Tibial nerve (tissue), 4 donors: ENCODE measurements at regions not wholly inside any gene's neighbourhood (a gene's known extent, or its start where the extent isn't known, plus 50 kb on each side); places are given as distances from the start of the nearest gene placed in this dataset.

Experiments used
- DNase-seq, 2 donors: peaks; one replicate each; pipeline ENCODE4 v3.0.0-alpha.2; 2019; ENCODE audit warnings: low spot score in 2 of 2
- H3K27ac ChIP-seq, 4 donors: fragments of 200-600 bp; sonication (generic) in 3 of 4; one replicate each; pipeline ENCODE4 v1.5.1; 2017 to 2019; ENCODE audit warnings: mild to moderate bottlenecking in 1 of 4
- H3K27me3 ChIP-seq, 2 donors: fragments of 200-600 bp; sonication (generic) in 1 of 2; one replicate each; pipeline versions ENCODE4 v1.5.1 to v1.6.0; 2017 to 2019
- H3K36me3 ChIP-seq, 3 donors: fragments of 200-600 bp; sonication (generic); one replicate each; pipeline ENCODE4 v1.5.1; 2018 to 2019
- H3K4me1 ChIP-seq, 4 donors: fragments of 200-600 bp; sonication (generic) in 3 of 4; one replicate each; pipeline ENCODE4 v1.5.1; 2017 to 2019
- H3K4me3 ChIP-seq, 4 donors: fragments of 200-600 bp; sonication (generic) in 3 of 4; one replicate each; pipeline ENCODE4 v1.5.1; 2017 to 2019; ENCODE audit warnings: mild to moderate bottlenecking in 1 of 4, moderate library complexity in 1 of 4
- H3K9me3 ChIP-seq, 4 donors: fragments of 200-600 bp; sonication (generic) in 3 of 4; one replicate each; pipeline ENCODE4 v1.5.1; 2017 to 2019
- EP300 ChIP-seq, 2 donors: sonication (generic); formaldehyde crosslinking; IDR thresholded peaks; one replicate each; pipeline ENCODE4 v1.6.1; 2017; ENCODE audit warnings: antibody characterized with exemption in 2 of 2, mild to moderate bottlenecking in 1 of 2
- POLR2A ChIP-seq, 2 donors: fragments of 450-650 bp; IDR thresholded peaks; one replicate each; pipeline ENCODE4 v1.6.1; 2017; ENCODE audit warnings: antibody characterized with exemption in 2 of 2, mild to moderate bottlenecking in 2 of 2, moderate library complexity in 2 of 2
- WGBS, 2 donors: methylation state at CpG; one replicate each; pipeline ENCODE4 v1.1.5; 2018; 5-methylcytosine and 5-hydroxymethylcytosine counted together
- TF ChIP-seq, protein P1 (sequence below), 5 experiments: fragments of 200-600 bp in 3 of 5; fragments of 450-650 bp in 2 of 5; sonication (generic) in 3 of 5; IDR thresholded peaks; one replicate each; pipeline ENCODE4 v1.5.1; 2016 to 2019; ENCODE audit warnings: antibody characterized with exemption in 5 of 5, mild to moderate bottlenecking in 3 of 5, moderate library complexity in 2 of 5

DNA sequence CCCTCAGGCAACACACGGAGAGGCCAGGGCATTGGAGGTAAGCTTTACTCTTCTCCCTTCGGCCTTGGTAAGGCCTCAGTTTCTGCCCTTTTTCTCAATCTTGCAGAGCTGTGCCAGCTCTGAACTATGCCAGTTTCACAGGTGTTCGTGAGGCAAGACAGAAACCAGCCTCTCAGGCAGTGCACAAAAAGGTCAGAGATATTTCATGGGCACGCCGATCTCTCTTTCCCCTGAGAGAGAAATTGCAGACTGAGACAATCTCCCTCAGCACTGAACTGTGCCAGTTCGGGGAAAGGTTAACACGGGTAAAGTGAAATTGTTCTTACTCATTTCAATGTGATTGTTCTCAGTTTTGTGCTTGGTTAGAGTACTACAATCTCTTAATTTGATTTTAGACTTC is 88.5 kb downstream of the GMNC start:
- Histone ChIP-seq H3K4me1 (no peaks in the 10 kb centered on the region), H3K27me3 (no peaks in the 10 kb centered on the region), H3K36me3 (no peaks in the 10 kb centered on the region), H3K9me3 (peaks cover 0 to 8% (median 3%) of the 10 kb centered on the region in 4 donors), H3K27ac (no peak overlapping the region), H3K4me3 (no peak overlapping the region)
- DNase-seq = no peak
- WGBS, 2 donors = 84 to 90% methylated on average over 7 of the region's 7 CpGs
- TF ChIP-seq POLR2A (IDR thresholded peaks at IDR 0.05) = no peak
- TF ChIP-seq, protein P1, sequence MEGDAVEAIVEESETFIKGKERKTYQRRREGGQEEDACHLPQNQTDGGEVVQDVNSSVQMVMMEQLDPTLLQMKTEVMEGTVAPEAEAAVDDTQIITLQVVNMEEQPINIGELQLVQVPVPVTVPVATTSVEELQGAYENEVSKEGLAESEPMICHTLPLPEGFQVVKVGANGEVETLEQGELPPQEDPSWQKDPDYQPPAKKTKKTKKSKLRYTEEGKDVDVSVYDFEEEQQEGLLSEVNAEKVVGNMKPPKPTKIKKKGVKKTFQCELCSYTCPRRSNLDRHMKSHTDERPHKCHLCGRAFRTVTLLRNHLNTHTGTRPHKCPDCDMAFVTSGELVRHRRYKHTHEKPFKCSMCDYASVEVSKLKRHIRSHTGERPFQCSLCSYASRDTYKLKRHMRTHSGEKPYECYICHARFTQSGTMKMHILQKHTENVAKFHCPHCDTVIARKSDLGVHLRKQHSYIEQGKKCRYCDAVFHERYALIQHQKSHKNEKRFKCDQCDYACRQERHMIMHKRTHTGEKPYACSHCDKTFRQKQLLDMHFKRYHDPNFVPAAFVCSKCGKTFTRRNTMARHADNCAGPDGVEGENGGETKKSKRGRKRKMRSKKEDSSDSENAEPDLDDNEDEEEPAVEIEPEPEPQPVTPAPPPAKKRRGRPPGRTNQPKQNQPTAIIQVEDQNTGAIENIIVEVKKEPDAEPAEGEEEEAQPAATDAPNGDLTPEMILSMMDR (IDR thresholded peaks at IDR 0.05) = no peak
- TF ChIP-seq EP300 (IDR thresholded peaks at IDR 0.05) = no peak

DNA sequence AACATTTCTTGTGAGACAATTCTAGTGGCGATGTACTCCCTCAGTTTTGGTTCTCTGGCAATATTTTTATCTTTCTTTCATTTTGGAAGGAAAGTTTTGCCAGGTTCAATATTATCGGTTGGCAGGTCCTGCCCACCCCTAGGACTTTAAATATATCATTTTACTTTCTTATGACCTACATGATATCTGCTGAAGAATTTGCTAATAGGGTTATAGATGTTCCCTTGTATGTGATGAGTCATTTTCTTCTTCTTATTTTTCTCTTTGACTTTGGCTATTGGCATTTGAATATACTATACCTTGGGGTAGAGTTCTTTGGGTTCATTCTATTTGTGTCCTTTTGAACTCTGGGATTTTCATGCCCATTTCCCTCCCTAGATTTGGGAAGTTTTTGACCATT is 89.7 kb downstream of the GMNC start:
- H3K27me3 ChIP-seq = no peaks in the 10 kb centered on the region
- no peak for TF ChIP-seq POLR2A (IDR thresholded peaks at IDR 0.05)
- TF ChIP-seq, protein P1 (IDR thresholded peaks at IDR 0.05) = no peak
- TF ChIP-seq EP300 (IDR thresholded peaks at IDR 0.05) = no peak
- no peaks in the 10 kb centered on the region for H3K36me3 ChIP-seq

DNA sequence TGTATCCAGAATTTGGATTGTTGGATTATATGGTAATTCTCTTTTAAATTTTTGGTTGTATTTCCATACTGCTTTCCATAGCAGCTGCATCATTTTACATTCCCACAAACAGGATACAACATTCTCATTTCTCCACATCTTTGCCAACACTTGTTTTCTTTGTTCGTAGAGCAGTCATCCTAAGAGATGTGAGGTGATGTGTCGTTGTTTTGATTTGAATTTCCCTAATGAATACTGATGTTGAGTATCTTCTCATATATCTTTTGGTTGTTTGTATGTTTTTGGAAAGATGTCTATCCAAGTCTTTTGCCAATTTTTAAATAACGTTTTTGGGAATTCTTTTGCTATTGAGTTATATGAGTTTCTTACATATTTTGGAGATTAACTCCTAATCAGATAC is 93.6 kb downstream of the GMNC start:
- Histone ChIP-seq H3K4me1 (no peaks in the 10 kb centered on the region), H3K27ac (no peak overlapping the region), H3K36me3 (no peaks in the 10 kb centered on the region), H3K4me3 (no peak overlapping the region), H3K9me3 (peaks cover 0 to 8% (median 3%) of the 10 kb centered on the region in 4 donors), H3K27me3 (no peaks in the 10 kb centered on the region)
- DNase-seq = no peak
- 50 to 58% methylated on average over 3 of the region's 3 CpGs for WGBS, 2 donors
- TF ChIP-seq EP300 (IDR thresholded peaks at IDR 0.05) (no peak), POLR2A (IDR thresholded peaks at IDR 0.05) (no peak)
- TF ChIP-seq, protein P1 (IDR thresholded peaks at IDR 0.05) = no peak

More for the DNA sequence above, 89.7 kb downstream of the GMNC start:
- Histone ChIP-seq H3K4me3 (no peak overlapping the region), H3K9me3 (peaks cover 0 to 8% (median 3%) of the 10 kb centered on the region in 4 donors), H3K27ac (no peak overlapping the region), H3K4me1 (no peaks in the 10 kb centered on the region)
- DNase-seq = no peak
- WGBS, 2 donors = 95 to 97% methylated on average over 2 of the region's 2 CpGs

DNA sequence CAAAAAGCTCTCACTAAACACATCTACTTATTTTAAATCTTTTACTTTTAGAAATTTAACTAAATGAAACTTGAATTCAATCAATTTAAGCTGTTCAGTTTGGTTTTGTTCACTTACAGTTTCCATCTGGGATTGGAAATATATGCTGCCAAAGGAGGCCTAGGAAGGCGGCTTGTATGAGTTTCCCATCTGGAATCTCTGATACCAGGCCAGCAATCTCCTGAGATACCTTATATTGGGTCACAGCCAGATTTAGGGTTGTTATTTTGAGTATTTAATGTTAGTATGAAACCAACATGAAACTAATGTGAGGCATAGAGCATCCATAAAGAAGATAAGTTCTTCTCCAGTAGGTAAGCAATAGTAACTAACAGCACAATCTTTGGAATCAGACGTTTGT is 94.6 kb downstream of the GMNC start:
- Histone ChIP-seq H3K27ac (no peak overlapping the region), H3K27me3 (no peaks in the 10 kb centered on the region), H3K9me3 (peaks cover 0 to 7% (median 1%) of the 10 kb centered on the region in 4 donors), H3K36me3 (no peaks in the 10 kb centered on the region), H3K4me1 (no peaks in the 10 kb centered on the region), H3K4me3 (no peak overlapping the region)
- TF ChIP-seq, protein P1 (IDR thresholded peaks at IDR 0.05) = no peak
- TF ChIP-seq POLR2A (IDR thresholded peaks at IDR 0.05) (no peak), EP300 (IDR thresholded peaks at IDR 0.05) (no peak)
- no peak for DNase-seq
- WGBS, 2 donors = 79 to 84% methylated on average over 2 of the region's 2 CpGs

GRCh38 chr3:190764231-190765134 is 98.0 kb downstream of the GMNC start:
- Histone ChIP-seq H3K36me3 (no peaks in the 10 kb centered on the region), H3K27me3 (no peaks in the 10 kb centered on the region), H3K4me3 (no peak overlapping the region), H3K9me3 (no peaks in the 10 kb centered on the region), H3K27ac (no peak overlapping the region), H3K4me1 (no peaks in the 10 kb centered on the region)
- WGBS, 2 donors = 56 to 67% methylated on average over 5 of the region's 5 CpGs
- no peak for DNase-seq
- TF ChIP-seq, protein P1 (IDR thresholded peaks at IDR 0.05) = no peak
- no peak for TF ChIP-seq EP300 (IDR thresholded peaks at IDR 0.05)
- no peak for TF ChIP-seq POLR2A (IDR thresholded peaks at IDR 0.05)
